ENCODE measurements at regions not wholly inside any gene's neighbourhood (a gene's known extent, or its start where the extent isn't known, plus 50 kb on each side); places are given as distances from the start of the nearest gene placed in this dataset.

DNA sequence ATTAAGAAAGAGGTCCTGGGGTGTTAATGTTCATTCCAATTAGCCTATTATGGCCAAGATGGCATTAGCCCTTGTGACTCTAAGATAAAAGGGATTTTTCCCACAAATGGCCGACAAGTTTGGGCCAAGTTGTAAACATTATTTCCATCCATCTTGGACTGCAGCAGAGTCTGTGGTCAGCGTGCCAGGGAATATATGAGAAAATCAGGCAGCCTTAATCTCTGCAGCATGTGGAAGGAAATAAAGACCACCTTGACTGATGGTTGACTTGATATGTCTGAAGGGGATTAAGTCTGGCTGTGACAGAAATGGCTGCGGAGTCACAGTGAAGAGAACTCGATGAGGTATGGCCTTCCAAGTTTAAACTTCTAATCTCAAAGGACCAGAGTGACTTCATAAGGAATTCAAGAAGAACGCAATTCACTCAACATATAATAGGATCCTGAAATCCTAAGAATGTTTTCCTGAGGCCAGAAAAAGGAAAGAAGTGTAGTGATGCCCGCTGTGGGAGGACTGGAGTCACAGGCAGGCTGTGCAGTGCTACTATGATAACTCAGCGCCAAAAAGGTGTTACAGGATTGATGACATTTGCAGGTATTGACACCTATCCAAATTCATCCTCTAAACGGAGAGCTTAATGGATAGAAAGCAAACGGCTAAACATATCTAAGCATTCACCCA lies 287.1 kb downstream of the SEC61B start:
- POLR2A ChIA-PET = interaction anchor here (0.6 kb wide), 1 partner anchor 301 kb away, joined by 3 read pairs; no protein-coding TSS in a partner anchor
- FAIRE-seq (no peak), ATAC-seq (no peak), DNase-seq (ENCODE audit: extremely low read depth in 1 of 4, low spot score in 3 of 4) (no peak)
- no TSS peak for BruUV-seq (replicated peaks)
- WGBS (ENCODE audit: insufficient coverage, low coverage, missing lambda C conversion rate) = 0% methylated on average over 9 of the region's 9 CpGs
- H3K9me3 ChIP-seq (replicated peaks; ENCODE audit: control insufficient read depth, insufficient read depth, low read depth, low read length) = no peaks in the 10 kb centered on the region
- in situ Hi-C loops (cut with MboI) (no loop called here), intact Hi-C loops (cut with micrococcal nuclease) (no loop called here)
- no peaks in the 10 kb centered on the region for H3K27me3 ChIP-seq (ENCODE audit: control insufficient read depth in 2 of 2, insufficient read depth in 2 of 2, low read length in 2 of 2)
- no peak overlapping the region for H2AFZ ChIP-seq (ENCODE audit: low read depth, low read length)
- CTCF ChIA-PET (ENCODE audit: low intra/inter-chr PET ratio) = no interaction called here
- H3K9me1 ChIP-seq (ENCODE audit: control insufficient read depth, insufficient read depth, low read length) = no peaks in the 10 kb centered on the region
- TF ChIP-seq BMI1 (IDR thresholded peaks at IDR 0.05; ENCODE audit: low read length) (no peak), EWSR1 (IDR thresholded peaks at IDR 0.05; ENCODE audit: borderline replicate concordance, low read depth, partially characterized antibody) (no peak), MBD2 (IDR thresholded peaks at IDR 0.05; ENCODE audit: borderline replicate concordance, low read depth) (no peak)
- TF ChIP-seq, protein P1, sequence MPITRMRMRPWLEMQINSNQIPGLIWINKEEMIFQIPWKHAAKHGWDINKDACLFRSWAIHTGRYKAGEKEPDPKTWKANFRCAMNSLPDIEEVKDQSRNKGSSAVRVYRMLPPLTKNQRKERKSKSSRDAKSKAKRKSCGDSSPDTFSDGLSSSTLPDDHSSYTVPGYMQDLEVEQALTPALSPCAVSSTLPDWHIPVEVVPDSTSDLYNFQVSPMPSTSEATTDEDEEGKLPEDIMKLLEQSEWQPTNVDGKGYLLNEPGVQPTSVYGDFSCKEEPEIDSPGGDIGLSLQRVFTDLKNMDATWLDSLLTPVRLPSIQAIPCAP (CRISPR knock-in tag; IDR thresholded peaks at IDR 0.05; ENCODE audit: borderline replicate concordance) = no peak
- no peaks in the 10 kb centered on the region for H3K4me1 ChIP-seq (replicated peaks in 1 of 2; ENCODE audit: control insufficient read depth in 2 of 2, insufficient read depth in 2 of 2, low read length in 2 of 2)
- H3K4me3 ChIP-seq = no peak overlapping the region
- no peaks in the 10 kb centered on the region for H4K20me1 ChIP-seq (replicated peaks; ENCODE audit: control insufficient read depth, insufficient read depth, low read length)
- no peak overlapping the region for H3K4me2 ChIP-seq (ENCODE audit: insufficient read depth, low read length)
- no peak overlapping the region for H3K27ac ChIP-seq (ENCODE audit: extremely low read depth, low read depth, low read length)
- no peaks in the 10 kb centered on the region for H3K36me3 ChIP-seq (ENCODE audit: control insufficient read depth, insufficient read depth, low read length)
- no peaks in the 10 kb centered on the region for H3K79me2 ChIP-seq (ENCODE audit: control insufficient read depth, insufficient read depth, low read length)
- H3K9ac ChIP-seq (ENCODE audit: insufficient read depth in 1 of 2, low read depth in 2 of 2, low read length in 2 of 2) = no peak overlapping the region
